ENCODE measurements at regions not wholly inside any gene's neighbourhood (a gene's known extent, or its start where the extent isn't known, plus 50 kb on each side); places are given as distances from the start of the nearest gene placed in this dataset.

- TF ChIP-seq TAF1 (conservative IDR thresholded peaks at IDR 0.05) (no peak), CTCF (IDR thresholded peaks at IDR 0.05; ENCODE audit: low read depth, low read length, missing input control) (no peak), RAD21 (IDR thresholded peaks at IDR 0.05) (no peak), REST (IDR thresholded peaks at IDR 0.05) (no peak), MAX (IDR thresholded peaks at IDR 0.05) (no peak), YY1 (IDR thresholded peaks at IDR 0.05) (no peak), SP1 (IDR thresholded peaks at IDR 0.05) (no peak), JUND (IDR thresholded peaks at IDR 0.05) (no peak), GABPA (IDR thresholded peaks at IDR 0.05 in 1 of 2, conservative IDR thresholded peaks at IDR 0.05 in 1 of 2) (no peak)
These were observed 722.5 kb upstream of the ATXN7L3B start for GRCh38 chr12:73815072-73815645.
